GM19468 (cell line): ENCODE measurements at regions not wholly inside any gene's neighbourhood (a gene's known extent, or its start where the extent isn't known, plus 50 kb on each side); places are given as distances from the start of the nearest gene placed in this dataset.

Experiments used
- ATAC-seq: cut with Tn5 transposase; IDR thresholded peaks from one replicate; pipeline ENCODE4 v1.9.1; 2021; ENCODE audit warnings: mild to moderate bottlenecking, moderate library complexity, moderate number of reproducible peaks; ENCODE audit not compliant: unreplicated experiment; ENCODE audit errors: extremely low read depth

DNA sequence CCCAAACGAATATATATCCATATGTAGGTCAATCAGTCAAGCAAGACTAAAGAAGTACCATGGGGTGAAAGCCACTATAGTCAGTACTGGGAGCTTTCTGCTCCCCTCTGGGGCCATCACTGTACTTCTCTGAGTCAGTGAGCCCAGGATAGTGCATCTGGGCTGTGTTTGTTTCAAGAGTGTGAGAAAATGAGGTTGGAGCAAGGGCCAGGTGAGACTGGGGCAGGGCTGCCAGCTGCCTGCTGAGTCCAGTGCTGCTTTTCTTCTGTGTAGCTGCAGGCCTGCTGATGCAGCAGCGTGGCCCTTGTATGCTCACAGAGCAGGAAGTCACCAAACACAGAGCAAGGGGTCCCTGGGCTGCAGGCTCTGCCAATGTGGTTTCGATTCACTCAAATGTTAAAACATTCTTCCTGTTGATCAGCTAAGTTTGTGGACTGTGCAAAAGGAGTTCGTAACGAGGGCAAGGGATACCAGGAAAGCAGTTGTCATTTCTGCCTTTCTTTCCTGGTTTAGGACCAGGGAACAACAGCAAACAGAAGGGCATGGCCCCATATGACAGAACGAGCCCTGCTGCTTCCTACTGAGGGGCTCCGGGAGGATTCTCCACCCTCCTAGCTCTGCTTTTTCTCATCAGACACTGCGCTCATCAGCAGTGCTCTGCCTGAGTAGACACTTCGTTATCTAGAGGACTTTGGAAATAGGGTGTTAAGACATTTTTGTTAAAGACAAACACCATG is 65.4 kb upstream of the TNS3 start:
- no peak for ATAC-seq

DNA sequence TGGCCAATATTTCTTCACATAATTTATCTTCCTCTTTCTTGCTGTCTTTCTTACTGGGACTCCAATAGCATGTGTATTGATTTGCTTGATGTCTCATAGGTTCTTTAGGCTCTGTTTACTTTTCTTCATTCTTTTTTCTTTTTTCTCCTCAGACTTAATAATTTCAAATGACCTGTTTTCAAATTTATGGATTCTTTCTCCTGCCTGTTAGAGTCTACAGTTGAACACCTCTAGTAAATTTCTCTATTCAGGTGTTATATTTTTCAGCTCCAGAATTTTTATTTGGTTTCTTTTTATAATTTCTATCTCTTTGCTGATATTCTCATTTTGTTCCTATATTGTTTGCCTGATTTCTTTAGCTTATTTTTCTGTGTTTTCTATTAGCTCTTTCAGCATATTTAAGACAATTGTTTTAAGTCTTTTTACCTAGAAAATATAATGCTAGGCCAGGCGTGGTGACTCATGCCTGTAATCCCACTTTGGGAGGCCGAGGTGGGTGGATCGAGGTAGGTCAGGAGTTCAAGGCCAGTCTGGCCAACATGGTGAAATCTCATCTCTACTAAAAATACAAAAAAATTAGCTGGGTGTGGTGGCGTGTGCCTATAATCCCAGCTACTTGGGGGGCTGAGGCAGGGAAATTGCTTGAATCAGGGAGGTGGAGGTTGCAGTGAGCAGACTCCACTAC is 61.9 kb upstream of the TNS3 start:
- no peak for ATAC-seq

DNA sequence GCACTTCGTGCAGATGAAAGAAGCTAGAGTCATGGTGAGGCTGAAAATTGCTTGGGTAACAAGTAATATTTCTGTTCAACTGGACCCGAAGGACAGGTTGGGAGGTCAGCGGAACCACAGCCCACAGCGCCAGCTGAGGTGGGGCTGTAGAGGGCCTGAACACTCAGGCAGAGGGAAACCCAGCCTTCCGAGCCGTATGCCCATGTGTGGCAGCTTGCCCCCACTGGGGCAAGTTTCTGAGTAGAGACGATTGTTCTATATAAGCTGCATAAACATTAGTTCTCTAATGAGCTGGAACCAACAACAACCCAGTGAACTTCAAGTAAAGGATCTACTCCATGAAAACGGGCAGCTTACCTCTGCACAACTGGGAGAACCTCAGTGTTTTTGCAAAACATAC is 58.4 kb upstream of the TNS3 start:
- no peak for ATAC-seq

DNA sequence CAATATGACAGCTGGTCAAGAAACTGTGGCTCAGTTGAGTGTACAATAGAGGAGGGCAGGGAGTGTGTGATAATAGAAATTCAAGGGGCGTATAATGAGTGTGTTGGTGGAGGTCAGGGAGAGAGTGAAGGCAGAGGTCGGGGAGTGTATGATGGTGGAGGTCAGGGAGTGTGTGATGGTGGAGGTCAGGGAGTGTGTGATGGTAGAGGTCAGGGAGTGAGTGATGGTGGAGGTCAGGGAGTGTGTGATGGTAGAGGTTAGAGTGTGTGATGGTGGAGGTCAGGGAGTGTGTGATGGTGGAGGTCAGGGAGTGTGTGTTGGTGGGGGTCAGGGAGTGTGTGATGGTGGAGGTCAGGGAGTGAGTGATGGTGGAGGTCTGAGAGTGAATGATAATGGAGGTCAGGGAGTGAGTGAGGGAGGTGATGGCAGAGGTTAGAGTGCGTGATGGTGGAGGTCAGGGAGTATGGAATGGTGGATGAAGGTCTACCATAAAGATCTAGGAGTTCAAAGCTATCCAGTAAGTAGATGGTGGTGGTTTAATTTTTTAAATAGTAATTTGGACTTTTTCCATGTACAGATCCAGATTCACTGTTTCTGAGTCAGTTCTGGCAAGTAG is 57.7 kb upstream of the TNS3 start:
- ATAC-seq: no peak

DNA sequence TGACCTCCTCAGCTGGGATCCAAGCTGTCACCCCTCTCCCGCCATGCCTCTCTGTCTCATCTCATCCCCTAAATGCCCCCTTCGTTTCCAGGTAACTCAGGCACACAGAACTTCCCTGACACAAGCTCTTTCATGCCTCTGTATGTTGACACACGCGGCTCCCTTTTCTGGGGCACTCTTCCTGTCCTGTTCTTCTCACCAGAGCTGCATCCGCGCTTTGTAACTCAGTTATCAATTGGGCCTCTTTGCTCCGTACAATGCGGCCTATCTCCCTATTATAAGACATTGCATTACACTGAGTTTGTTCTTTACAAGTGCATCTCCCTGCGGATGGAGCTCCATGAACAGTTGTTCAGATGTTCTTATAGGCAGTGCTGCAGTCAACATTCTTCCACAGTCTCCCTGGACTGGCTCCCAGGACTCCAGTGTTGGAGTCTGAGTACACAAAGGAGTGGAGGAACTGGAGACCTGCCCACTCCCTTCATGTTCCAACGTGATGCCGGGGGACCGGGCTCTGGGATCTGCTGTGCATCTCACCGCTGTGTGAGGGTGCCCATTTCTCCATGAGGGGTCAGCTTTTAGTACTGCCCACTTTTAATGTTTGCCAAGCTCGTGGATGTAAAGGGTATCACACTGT is 56.9 kb upstream of the TNS3 start:
- no peak for ATAC-seq

DNA sequence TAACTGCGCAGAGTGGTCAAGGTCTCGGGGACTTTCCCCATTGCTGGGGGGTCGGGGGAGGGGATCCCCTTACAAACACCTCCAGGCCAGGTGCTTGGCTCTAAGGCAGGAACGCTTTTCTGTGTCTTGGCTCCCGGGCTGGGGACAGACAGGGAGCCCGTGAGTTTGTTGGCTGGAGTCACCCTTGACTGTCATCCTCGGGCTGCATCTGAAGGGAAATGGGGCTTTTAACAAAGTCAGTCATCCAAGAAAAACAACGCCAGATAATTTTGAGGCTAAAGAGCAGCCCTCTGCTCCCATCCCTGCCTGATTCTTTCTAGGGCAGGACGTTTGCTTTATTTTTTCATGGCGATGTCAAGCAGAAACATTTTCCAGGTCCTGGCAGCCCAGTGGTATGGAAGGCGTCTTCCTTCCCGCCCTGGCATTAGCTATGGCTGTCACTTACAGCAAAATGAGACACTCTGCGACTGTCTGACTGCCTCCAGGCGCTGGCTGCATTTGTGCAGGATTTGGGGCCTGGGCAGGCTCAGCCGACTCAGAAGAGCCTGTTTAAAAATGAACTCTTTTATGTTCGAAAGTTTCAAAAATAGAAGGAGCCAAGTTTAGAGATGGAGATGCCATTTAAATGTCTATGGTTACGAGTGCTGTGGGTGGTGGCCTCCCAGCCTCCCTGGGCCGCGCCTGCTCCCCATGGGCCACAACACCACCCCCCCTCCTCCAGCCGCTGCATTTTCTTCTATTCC is 54.7 kb upstream of the TNS3 start:
- ATAC-seq: no peak

DNA sequence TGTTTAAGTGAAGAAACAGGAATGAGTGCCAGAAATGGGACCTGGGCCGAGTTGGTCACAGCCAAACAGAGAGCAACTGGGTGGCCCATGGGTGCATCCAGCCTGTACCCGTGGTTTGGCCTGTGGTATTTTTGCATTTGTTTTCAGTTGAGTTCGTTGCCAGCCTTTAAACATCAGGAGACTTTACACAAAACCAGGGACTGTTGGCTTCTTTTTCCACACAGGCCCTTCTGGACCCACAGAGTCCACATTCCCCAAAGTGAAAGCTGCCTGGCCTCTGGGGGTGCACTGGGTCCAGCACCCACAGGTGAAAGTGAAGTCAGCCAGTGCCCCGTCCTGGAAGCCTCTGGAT is 54.1 kb upstream of the TNS3 start:
- ATAC-seq: no peak

DNA sequence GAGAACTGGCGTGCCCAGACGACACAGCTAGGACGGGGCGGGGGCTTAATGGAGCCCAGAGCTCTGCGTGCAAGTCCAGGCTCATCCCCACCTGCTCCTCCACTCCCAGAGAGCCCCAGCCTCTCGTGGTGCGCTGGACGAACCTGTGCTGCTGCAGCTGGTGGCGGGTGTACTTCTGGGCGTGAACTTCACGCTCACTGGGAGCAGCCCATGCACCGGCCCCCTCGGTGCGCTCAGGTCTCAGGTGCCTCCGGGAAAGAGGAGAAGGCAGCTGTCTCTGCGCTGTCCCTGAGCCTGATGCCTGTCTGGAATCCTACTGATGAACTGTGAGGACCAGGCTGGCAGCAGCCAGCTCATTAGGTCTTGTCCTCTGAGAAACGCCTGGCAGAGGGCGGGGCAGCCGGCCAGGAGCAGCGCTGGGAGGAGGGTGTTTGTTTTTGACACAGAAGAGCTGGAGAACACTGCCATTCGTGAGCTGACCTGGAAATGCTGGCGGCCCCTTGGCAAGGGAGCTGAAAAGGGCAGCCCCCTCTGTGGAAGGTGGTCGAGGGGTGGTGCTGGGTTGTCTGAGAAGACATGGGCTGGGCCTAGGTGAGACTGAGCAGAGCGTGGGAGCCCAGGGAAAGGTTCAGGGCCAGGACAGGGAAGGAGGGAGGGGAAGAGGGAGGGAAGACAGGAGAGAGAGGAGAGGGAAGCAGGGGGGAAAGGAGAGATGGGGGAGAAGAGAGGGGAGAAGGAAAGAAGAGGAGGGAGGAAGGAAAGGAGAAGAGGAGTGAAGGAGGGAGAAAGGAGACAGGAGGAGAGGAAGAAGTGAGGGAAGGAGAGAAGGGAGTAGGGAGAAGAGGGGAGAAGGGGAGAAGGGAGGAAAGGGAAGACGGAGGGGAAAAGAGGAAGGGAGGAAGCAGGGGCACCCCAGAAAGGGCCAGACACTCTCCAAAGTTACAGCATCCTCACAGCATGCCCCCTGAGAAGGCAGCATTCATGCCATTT is 53.5 kb upstream of the TNS3 start:
- ATAC-seq: no peak

DNA sequence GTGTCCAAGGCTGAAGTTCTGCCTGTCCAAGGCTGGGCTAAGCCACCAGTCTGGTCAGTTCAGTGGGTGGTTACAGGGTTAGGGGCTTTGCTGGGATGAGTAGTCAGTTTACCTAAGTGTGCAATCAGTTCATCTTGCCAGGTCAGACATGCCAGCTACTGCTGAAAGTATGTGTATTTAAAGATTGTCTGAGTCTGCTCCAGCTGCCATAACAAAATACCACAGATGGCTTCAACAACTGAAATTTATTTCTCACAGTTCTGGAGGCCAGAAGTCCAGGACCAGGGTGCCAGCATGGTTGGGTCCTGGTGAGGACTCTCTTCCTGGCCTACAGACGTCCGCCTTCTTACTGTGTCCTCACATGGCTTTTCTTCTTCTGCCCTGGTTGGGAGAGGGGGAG is 52.4 kb upstream of the TNS3 start:
- ATAC-seq: no peak

DNA sequence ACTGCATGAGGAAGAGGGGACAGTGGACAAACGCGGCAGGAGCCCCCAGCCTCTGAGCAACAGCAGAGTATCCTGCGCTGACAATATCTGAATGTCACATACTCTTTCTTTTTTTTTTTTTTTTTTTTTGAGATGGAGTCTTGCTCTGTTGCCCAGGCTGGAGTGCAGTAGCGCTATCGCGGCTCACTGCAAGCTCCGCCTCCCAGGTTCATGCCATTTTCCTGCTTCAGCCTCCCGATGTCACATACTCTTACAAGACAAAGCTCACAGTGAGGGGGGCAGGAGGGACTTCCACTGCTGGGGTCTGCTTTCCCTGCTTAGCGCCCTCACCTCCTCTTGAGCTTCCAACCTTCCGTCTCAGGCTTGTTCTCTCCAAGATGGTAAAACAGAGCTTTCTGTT is 51.2 kb upstream of the TNS3 start:
- no peak for ATAC-seq
